ENCODE measurements at regions not wholly inside any gene's neighbourhood (a gene's known extent, or its start where the extent isn't known, plus 50 kb on each side); places are given as distances from the start of the nearest gene placed in this dataset.

- no peaks in the 10 kb centered on the region for H3K4me1 ChIP-seq
- H3K36me3 ChIP-seq: no peaks in the 10 kb centered on the region
- intact Hi-C loops (cut with DNase I): no loop called here
- 92 to 93% methylated on average over 3 of the region's 3 CpGs for WGBS, 2 donors
- H3K27me3 ChIP-seq: peaks cover 0 to 12% (median 0%) of the 10 kb centered on the region in 7 donors
- TF ChIP-seq, protein P1, sequence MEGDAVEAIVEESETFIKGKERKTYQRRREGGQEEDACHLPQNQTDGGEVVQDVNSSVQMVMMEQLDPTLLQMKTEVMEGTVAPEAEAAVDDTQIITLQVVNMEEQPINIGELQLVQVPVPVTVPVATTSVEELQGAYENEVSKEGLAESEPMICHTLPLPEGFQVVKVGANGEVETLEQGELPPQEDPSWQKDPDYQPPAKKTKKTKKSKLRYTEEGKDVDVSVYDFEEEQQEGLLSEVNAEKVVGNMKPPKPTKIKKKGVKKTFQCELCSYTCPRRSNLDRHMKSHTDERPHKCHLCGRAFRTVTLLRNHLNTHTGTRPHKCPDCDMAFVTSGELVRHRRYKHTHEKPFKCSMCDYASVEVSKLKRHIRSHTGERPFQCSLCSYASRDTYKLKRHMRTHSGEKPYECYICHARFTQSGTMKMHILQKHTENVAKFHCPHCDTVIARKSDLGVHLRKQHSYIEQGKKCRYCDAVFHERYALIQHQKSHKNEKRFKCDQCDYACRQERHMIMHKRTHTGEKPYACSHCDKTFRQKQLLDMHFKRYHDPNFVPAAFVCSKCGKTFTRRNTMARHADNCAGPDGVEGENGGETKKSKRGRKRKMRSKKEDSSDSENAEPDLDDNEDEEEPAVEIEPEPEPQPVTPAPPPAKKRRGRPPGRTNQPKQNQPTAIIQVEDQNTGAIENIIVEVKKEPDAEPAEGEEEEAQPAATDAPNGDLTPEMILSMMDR (IDR thresholded peaks at IDR 0.05): no peak
- ATAC-seq (no peak), DNase-seq (no peak)
- H3K27ac ChIP-seq: no peak overlapping the region
- H3K4me3 ChIP-seq: no peak overlapping the region
- no peaks in the 10 kb centered on the region for H3K9me3 ChIP-seq
Measured at GRCh38 chr1:213684454-213684853, 303.3 kb upstream of the PROX1 start.

- Histone ChIP-seq H3K9me3 (no peaks in the 10 kb centered on the region), H3K4me3 (no peak overlapping the region), H3K4me1 (no peaks in the 10 kb centered on the region), H3K36me3 (no peaks in the 10 kb centered on the region), H3K27me3 (peaks cover 0 to 12% (median 0%) of the 10 kb centered on the region in 7 donors), H3K27ac (no peak overlapping the region)
- intact Hi-C loops (cut with DNase I): no loop called here
- DNase-seq (no peak), ATAC-seq (no peak)
- TF ChIP-seq, protein P1 (IDR thresholded peaks at IDR 0.05): no peak
- WGBS, 2 donors: 87 to 88% methylated on average over 2 of the region's 2 CpGs
Measured at GRCh38 chr1:213685992-213686582, 301.7 kb upstream of the PROX1 start.

- H3K36me3 ChIP-seq: no peaks in the 10 kb centered on the region
- whole genome bisulfite sequencing, 2 donors: 60 to 63% methylated on average over 3 of the region's 3 CpGs
- no peaks in the 10 kb centered on the region for H3K4me1 ChIP-seq
- H3K27ac ChIP-seq: no peak overlapping the region
- TF ChIP-seq, protein P1 (IDR thresholded peaks at IDR 0.05): no peak
- ATAC-seq: no peak
- intact Hi-C loops (cut with DNase I): no loop called here
- H3K4me3 ChIP-seq: no peak overlapping the region
- peaks cover 0 to 7% (median 3%) of the 10 kb centered on the region in 7 donors for H3K27me3 ChIP-seq
- H3K9me3 ChIP-seq: no peaks in the 10 kb centered on the region
- DNase-seq: no peak
Measured at GRCh38 chr1:213686983-213687382, 300.8 kb upstream of the PROX1 start.

- WGBS, 2 donors: 65 to 68% methylated on average over 7 of the region's 7 CpGs
Measured at GRCh38 chr1:213687832-213688231, 299.9 kb upstream of the PROX1 start.

More at GRCh38 chr1:213687832-213688231, 299.9 kb upstream of the PROX1 start:
- H3K27ac ChIP-seq: no peak overlapping the region
- no peaks in the 10 kb centered on the region for H3K4me1 ChIP-seq
- H3K36me3 ChIP-seq: no peaks in the 10 kb centered on the region
- H3K4me3 ChIP-seq: no peak overlapping the region
- intact Hi-C loops (cut with DNase I): no loop called here
- no peak for ATAC-seq
- TF ChIP-seq, protein P1 (IDR thresholded peaks at IDR 0.05): no peak
- H3K27me3 ChIP-seq: peaks cover 0 to 4% (median 0%) of the 10 kb centered on the region in 7 donors
- no peaks in the 10 kb centered on the region for H3K9me3 ChIP-seq
- no peak for DNase-seq
